ENCODE measurements at regions not wholly inside any gene's neighbourhood (a gene's known extent, or its start where the extent isn't known, plus 50 kb on each side); places are given as distances from the start of the nearest gene placed in this dataset.

GRCh38 chr3:53991240-53991639, 99.6 kb upstream of the SELENOK start:
- DNase-seq (ENCODE audit: low spot score, unreplicated experiment): no peak
- Mint-ChIP-seq H3K4me3 (ENCODE audit: low read depth) (no peak overlapping the region), H3K36me3 (ENCODE audit: insufficient read depth) (no peaks in the 10 kb centered on the region), H3K9me3 (ENCODE audit: low read depth) (no peaks in the 10 kb centered on the region), H3K4me1 (ENCODE audit: low read depth) (peaks cover 2% of the 10 kb centered on the region), H3K27me3 (no peaks in the 10 kb centered on the region), H3K27ac (no peak overlapping the region)
- TF ChIP-seq CTCF (IDR thresholded peaks at IDR 0.05; ENCODE audit: unreplicated experiment): no peak

GRCh38 chr3:53989946-53990345, 98.3 kb upstream of the SELENOK start:
- TF ChIP-seq CTCF (IDR thresholded peaks at IDR 0.05; ENCODE audit: unreplicated experiment): no peak
- DNase-seq (ENCODE audit: low spot score, unreplicated experiment): no peak
- no peak overlapping the region for H3K4me3 Mint-ChIP-seq (ENCODE audit: low read depth)
- no peaks in the 10 kb centered on the region for H3K9me3 Mint-ChIP-seq (ENCODE audit: low read depth)
- H3K27me3 Mint-ChIP-seq: no peaks in the 10 kb centered on the region
- no peaks in the 10 kb centered on the region for H3K36me3 Mint-ChIP-seq (ENCODE audit: insufficient read depth)
- no peak overlapping the region for H3K27ac Mint-ChIP-seq
- H3K4me1 Mint-ChIP-seq (ENCODE audit: low read depth): no peaks in the 10 kb centered on the region

- Mint-ChIP-seq H3K27me3 (no peaks in the 10 kb centered on the region), H3K9me3 (ENCODE audit: low read depth) (no peaks in the 10 kb centered on the region), H3K27ac (no peak overlapping the region), H3K4me3 (ENCODE audit: low read depth) (no peak overlapping the region), H3K36me3 (ENCODE audit: insufficient read depth) (no peaks in the 10 kb centered on the region), H3K4me1 (ENCODE audit: low read depth) (no peaks in the 10 kb centered on the region)
- DNase-seq (ENCODE audit: low spot score, unreplicated experiment): no peak
- no peak for TF ChIP-seq CTCF (IDR thresholded peaks at IDR 0.05; ENCODE audit: unreplicated experiment)
Observed at GRCh38 chr3:53989451-53989850, 97.8 kb upstream of the SELENOK start.

GRCh38 chr3:53978386-53978785, 86.7 kb upstream of the SELENOK start:
- Mint-ChIP-seq H3K4me3 (ENCODE audit: low read depth) (no peak overlapping the region), H3K4me1 (ENCODE audit: low read depth) (peaks cover 2% of the 10 kb centered on the region), H3K27me3 (peaks cover 12% of the 10 kb centered on the region), H3K27ac (no peak overlapping the region), H3K9me3 (ENCODE audit: low read depth) (peaks cover 17% of the 10 kb centered on the region), H3K36me3 (ENCODE audit: insufficient read depth) (no peaks in the 10 kb centered on the region)
- DNase-seq (ENCODE audit: low spot score, unreplicated experiment): no peak
- no peak for TF ChIP-seq CTCF (IDR thresholded peaks at IDR 0.05; ENCODE audit: unreplicated experiment)

GRCh38 chr3:53975382-53975781, 83.7 kb upstream of the SELENOK start:
- Mint-ChIP-seq H3K27ac (no peak overlapping the region), H3K4me1 (ENCODE audit: low read depth) (peaks cover 2% of the 10 kb centered on the region), H3K9me3 (ENCODE audit: low read depth) (peaks cover 26% of the 10 kb centered on the region), H3K36me3 (ENCODE audit: insufficient read depth) (no peaks in the 10 kb centered on the region), H3K4me3 (ENCODE audit: low read depth) (no peak overlapping the region), H3K27me3 (peaks cover 12% of the 10 kb centered on the region)
- no peak for DNase-seq (ENCODE audit: low spot score, unreplicated experiment)
- TF ChIP-seq CTCF (IDR thresholded peaks at IDR 0.05; ENCODE audit: unreplicated experiment): no peak
